PFSK-1 (cell line): ENCODE measurements at regions not wholly inside any gene's neighbourhood (a gene's known extent, or its start where the extent isn't known, plus 50 kb on each side); places are given as distances from the start of the nearest gene placed in this dataset.

Experiments
- FOXP2 ChIP-seq: optimal IDR thresholded peaks from 2 replicates; pipeline ENCODE3; 2011; ENCODE audit warnings: borderline replicate concordance, control low read depth, inconsistent platforms; ENCODE audit not compliant: insufficient read depth; ENCODE audit errors: extremely low read length, extremely low read depth
- POLR2AphosphoS5 ChIP-seq: IDR thresholded peaks from 2 replicates; pipeline ENCODE4 v1.6.1; 2012; ENCODE audit warnings: low read depth, mild to moderate bottlenecking, control low read depth, low read length, moderate library complexity
- SIN3A ChIP-seq: IDR thresholded peaks from 2 replicates; pipeline ENCODE4 v1.6.1; 2012; ENCODE audit warnings: mild to moderate bottlenecking, low read length, moderate library complexity, borderline replicate concordance; ENCODE audit not compliant: insufficient read depth
- TAF1 ChIP-seq: IDR thresholded peaks from 2 replicates; pipeline ENCODE4 v1.6.1; 2012; ENCODE audit warnings: low read length, control low read depth, borderline replicate concordance; ENCODE audit not compliant: insufficient read depth
- TF ChIP-seq, protein P1 (sequence below), 2 experiments: IDR thresholded peaks; 2 replicates each; pipeline versions ENCODE4 v1.6.1 to v1.8.0; 2011 to 2012; ENCODE audit warnings: low read depth in 2 of 2, low read length in 2 of 2, control low read depth in 1 of 2, inconsistent platforms in 1 of 2, mild to moderate bottlenecking in 1 of 2, moderate library complexity in 1 of 2; ENCODE audit not compliant: insufficient read depth in 1 of 2

DNA sequence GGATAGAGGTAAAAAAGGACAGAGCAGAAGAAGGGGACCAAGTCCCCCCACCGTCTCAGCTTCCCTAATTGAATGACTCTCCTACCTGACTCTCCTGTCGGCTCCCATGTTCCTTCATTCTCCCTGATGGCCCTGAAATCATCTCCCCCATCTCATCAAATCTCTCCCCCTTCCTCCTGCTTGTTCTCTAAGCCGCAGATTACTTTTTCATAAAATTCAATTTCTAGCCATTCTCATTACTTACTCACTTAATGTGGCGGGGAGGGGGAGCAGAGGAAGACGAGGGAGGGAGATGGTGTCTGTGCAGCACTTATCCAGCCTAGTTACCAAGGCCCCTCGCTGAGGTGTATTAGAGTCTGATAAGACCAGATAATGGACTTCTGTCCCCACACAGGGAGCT is 161.5 kb downstream of the CCT6B start:
- TF ChIP-seq TAF1 = no peak
- no peak for TF ChIP-seq SIN3A
- TF ChIP-seq, protein P1, sequence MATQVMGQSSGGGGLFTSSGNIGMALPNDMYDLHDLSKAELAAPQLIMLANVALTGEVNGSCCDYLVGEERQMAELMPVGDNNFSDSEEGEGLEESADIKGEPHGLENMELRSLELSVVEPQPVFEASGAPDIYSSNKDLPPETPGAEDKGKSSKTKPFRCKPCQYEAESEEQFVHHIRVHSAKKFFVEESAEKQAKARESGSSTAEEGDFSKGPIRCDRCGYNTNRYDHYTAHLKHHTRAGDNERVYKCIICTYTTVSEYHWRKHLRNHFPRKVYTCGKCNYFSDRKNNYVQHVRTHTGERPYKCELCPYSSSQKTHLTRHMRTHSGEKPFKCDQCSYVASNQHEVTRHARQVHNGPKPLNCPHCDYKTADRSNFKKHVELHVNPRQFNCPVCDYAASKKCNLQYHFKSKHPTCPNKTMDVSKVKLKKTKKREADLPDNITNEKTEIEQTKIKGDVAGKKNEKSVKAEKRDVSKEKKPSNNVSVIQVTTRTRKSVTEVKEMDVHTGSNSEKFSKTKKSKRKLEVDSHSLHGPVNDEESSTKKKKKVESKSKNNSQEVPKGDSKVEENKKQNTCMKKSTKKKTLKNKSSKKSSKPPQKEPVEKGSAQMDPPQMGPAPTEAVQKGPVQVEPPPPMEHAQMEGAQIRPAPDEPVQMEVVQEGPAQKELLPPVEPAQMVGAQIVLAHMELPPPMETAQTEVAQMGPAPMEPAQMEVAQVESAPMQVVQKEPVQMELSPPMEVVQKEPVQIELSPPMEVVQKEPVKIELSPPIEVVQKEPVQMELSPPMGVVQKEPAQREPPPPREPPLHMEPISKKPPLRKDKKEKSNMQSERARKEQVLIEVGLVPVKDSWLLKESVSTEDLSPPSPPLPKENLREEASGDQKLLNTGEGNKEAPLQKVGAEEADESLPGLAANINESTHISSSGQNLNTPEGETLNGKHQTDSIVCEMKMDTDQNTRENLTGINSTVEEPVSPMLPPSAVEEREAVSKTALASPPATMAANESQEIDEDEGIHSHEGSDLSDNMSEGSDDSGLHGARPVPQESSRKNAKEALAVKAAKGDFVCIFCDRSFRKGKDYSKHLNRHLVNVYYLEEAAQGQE (IDR thresholded peaks at IDR 0.05; ENCODE audit: insufficient read depth in 1 of 2, low read depth in 2 of 2, low read length in 2 of 2) = no peak
- TF ChIP-seq POLR2AphosphoS5 = no peak
- no peak for TF ChIP-seq FOXP2

DNA sequence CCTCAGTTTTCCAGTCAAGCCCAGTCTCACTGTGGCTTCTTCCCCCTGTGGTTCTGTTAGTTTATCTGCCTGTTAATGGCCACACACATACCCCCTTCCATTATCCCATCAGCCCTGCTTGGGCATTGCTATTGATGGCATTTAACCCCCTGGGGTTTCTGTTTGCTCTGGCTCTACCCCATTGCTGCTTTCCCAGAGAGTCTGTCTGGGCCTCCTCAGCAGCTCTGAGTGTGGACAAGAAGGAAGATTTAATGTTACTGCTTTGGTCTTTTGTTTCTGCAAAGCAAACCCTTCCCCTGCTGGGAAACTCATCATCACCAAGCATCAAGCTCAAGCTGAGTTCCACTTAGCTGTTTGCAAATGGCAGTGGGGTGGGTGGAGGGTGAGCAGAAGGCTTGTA is 162.7 kb downstream of the CCT6B start:
- TF ChIP-seq FOXP2 = no peak
- no peak for TF ChIP-seq TAF1
- no peak for TF ChIP-seq SIN3A
- TF ChIP-seq POLR2AphosphoS5 = no peak
- TF ChIP-seq, protein P1 (IDR thresholded peaks at IDR 0.05; ENCODE audit: insufficient read depth in 1 of 2, low read depth in 2 of 2, low read length in 2 of 2) = no peak

DNA sequence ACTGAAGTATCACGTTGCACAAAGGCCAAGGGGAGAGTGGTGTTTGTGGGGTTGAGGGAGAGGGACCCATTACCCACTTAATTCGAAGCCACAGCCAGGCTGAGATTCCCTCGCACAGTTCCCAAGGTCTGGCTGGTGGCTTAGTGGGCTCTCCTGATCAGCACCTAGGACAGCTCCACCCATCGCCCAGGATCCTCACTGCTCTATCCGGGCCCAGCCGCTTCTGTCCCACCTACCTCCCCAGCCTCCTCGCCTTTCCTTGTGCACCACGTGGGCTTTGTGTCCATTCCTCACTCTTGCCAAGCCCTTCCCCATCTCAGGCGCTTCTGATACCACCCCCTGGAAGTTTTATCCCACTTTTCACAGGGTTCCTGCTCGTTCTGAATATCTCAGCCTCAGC is 163.5 kb downstream of the CCT6B start:
- TF ChIP-seq SIN3A (peak; percentile 79; the same call in 1 of the 2 replicates), POLR2AphosphoS5 (no peak), FOXP2 (no peak), TAF1 (no peak)
- TF ChIP-seq, protein P1 (IDR thresholded peaks at IDR 0.05; ENCODE audit: insufficient read depth in 1 of 2, low read depth in 2 of 2, low read length in 2 of 2) = peak; percentile 100

DNA sequence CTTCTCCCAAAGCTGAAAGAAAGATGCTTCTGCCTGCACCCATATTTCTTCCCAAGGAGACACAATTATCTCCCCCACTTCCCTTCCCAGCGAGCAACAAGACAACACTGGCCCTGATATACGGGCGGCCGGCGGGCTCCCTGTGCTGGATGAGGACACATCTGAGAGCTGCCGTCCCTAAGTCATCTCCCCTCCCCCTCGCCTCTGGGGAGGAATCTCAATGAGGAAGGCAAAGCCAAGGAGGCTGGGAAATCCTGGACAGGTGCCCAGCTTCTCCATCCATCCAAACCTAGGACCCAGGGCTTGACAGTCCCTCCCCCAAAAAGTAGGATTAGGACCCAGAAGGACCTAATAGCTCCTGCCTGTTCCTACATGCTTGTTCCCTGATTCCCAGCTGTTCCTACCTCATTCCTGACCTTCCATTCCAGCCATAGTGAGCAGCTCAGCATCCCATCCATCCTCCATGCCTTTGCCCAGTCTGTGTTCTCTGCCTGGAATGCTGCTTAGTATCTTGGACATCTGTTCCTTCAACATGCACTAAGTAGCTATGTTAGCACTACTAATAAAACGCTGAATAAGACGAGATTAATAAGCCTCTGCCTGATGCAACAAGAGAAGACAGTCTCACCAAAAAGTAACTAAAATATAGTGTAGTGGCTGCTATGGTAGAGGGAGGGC is 167.9 kb downstream of the CCT6B start:
- TF ChIP-seq TAF1 (no peak), POLR2AphosphoS5 (no peak), FOXP2 (no peak), SIN3A (no peak)
- TF ChIP-seq, protein P1 (IDR thresholded peaks at IDR 0.05; ENCODE audit: insufficient read depth in 1 of 2, low read depth in 2 of 2, low read length in 2 of 2) = no peak
